ENCODE measurements at regions not wholly inside any gene's neighbourhood (a gene's known extent, or its start where the extent isn't known, plus 50 kb on each side); places are given as distances from the start of the nearest gene placed in this dataset.

GRCh38 chr14:53651096-53651740 lies 305.4 kb downstream of the BMP4 start:
- no peak for TF ChIP-seq CTCF (IDR thresholded peaks at IDR 0.05; ENCODE audit: unreplicated experiment)
- Mint-ChIP-seq H3K4me3 (ENCODE audit: unreplicated experiment) (no peak overlapping the region), H3K9me3 (ENCODE audit: unreplicated experiment) (no peaks in the 10 kb centered on the region), H3K27me3 (ENCODE audit: unreplicated experiment) (no peaks in the 10 kb centered on the region), H3K27ac (ENCODE audit: unreplicated experiment) (no peak overlapping the region), H3K36me3 (ENCODE audit: low read depth, unreplicated experiment) (no peaks in the 10 kb centered on the region), H3K4me1 (ENCODE audit: unreplicated experiment) (peaks cover 6% of the 10 kb centered on the region)
- DNase-seq (ENCODE audit: low spot score) = no peak

GRCh38 chr14:53646925-53647324 lies 309.7 kb downstream of the BMP4 start:
- no peaks in the 10 kb centered on the region for H3K27me3 Mint-ChIP-seq (ENCODE audit: unreplicated experiment)
- peak overlapping the region; percentile 97 for H3K27ac Mint-ChIP-seq (ENCODE audit: unreplicated experiment)
- H3K4me3 Mint-ChIP-seq (ENCODE audit: unreplicated experiment) = no peak overlapping the region
- no peaks in the 10 kb centered on the region for H3K9me3 Mint-ChIP-seq (ENCODE audit: unreplicated experiment)
- TF ChIP-seq CTCF (IDR thresholded peaks at IDR 0.05; ENCODE audit: unreplicated experiment) = no peak
- peak; percentile 23 for DNase-seq (ENCODE audit: low spot score)
- no peaks in the 10 kb centered on the region for H3K36me3 Mint-ChIP-seq (ENCODE audit: low read depth, unreplicated experiment)
- H3K4me1 Mint-ChIP-seq (ENCODE audit: unreplicated experiment) = peaks cover 6% of the 10 kb centered on the region

- Mint-ChIP-seq H3K36me3 (ENCODE audit: low read depth, unreplicated experiment) (no peaks in the 10 kb centered on the region), H3K4me3 (ENCODE audit: unreplicated experiment) (no peak overlapping the region), H3K9me3 (ENCODE audit: unreplicated experiment) (no peaks in the 10 kb centered on the region), H3K27me3 (ENCODE audit: unreplicated experiment) (no peaks in the 10 kb centered on the region), H3K4me1 (ENCODE audit: unreplicated experiment) (no peaks in the 10 kb centered on the region), H3K27ac (ENCODE audit: unreplicated experiment) (no peak overlapping the region)
- DNase-seq (ENCODE audit: low spot score) = no peak
- no peak for TF ChIP-seq CTCF (IDR thresholded peaks at IDR 0.05; ENCODE audit: unreplicated experiment)
These were observed 315.9 kb downstream of the BMP4 start for GRCh38 chr14:53640695-53641094.

- no peaks in the 10 kb centered on the region for H3K36me3 Mint-ChIP-seq (ENCODE audit: low read depth, unreplicated experiment)
These were observed 317.7 kb downstream of the BMP4 start for GRCh38 chr14:53638966-53639365.

More at GRCh38 chr14:53638966-53639365, 317.7 kb downstream of the BMP4 start:
- no peak overlapping the region for H3K4me3 Mint-ChIP-seq (ENCODE audit: unreplicated experiment)
- peaks cover under 1% of the 10 kb centered on the region for H3K27me3 Mint-ChIP-seq (ENCODE audit: unreplicated experiment)
- H3K4me1 Mint-ChIP-seq (ENCODE audit: unreplicated experiment) = no peaks in the 10 kb centered on the region
- H3K27ac Mint-ChIP-seq (ENCODE audit: unreplicated experiment) = no peak overlapping the region
- TF ChIP-seq CTCF (IDR thresholded peaks at IDR 0.05; ENCODE audit: unreplicated experiment) = no peak
- no peak for DNase-seq (ENCODE audit: low spot score)
- no peaks in the 10 kb centered on the region for H3K9me3 Mint-ChIP-seq (ENCODE audit: unreplicated experiment)

Measured in endothelial cell (in vitro differentiated cells).